Left ventricle myocardium inferior (tissue), 1 donor: ENCODE measurements at regions not wholly inside any gene's neighbourhood (a gene's known extent, or its start where the extent isn't known, plus 50 kb on each side); places are given as distances from the start of the nearest gene placed in this dataset.

Experiments used
- DNase-seq: peaks from one replicate; pipeline ENCODE4 v3.0.0-alpha.2; 2020
- H3K27ac ChIP-seq: fragments of 200-600 bp; replicated peaks from 2 replicates; pipeline ENCODE4 v1.8.0; 2021
- H3K27me3 ChIP-seq: fragments of 200-600 bp; 2 replicates; pipeline ENCODE4 v1.8.0; 2021; ENCODE audit warnings: low read depth
- H3K36me3 ChIP-seq: fragments of 200-600 bp; 2 replicates; pipeline ENCODE4 v1.8.0; 2021
- H3K4me1 ChIP-seq: fragments of 200-600 bp; 2 replicates; pipeline ENCODE4 v1.8.0; 2021
- H3K4me3 ChIP-seq: fragments of 200-600 bp; 2 replicates; pipeline ENCODE4 v1.8.0; 2021; ENCODE audit warnings: mild to moderate bottlenecking, moderate library complexity
- H3K9me3 ChIP-seq: fragments of 200-600 bp; replicated peaks from 2 replicates; pipeline ENCODE4 v1.8.0; 2021
- CTCF ChIP-seq: fragments of 200-600 bp; IDR thresholded peaks from 2 replicates; pipeline ENCODE4 v1.8.0; 2021; ENCODE audit warnings: antibody characterized with exemption, mild to moderate bottlenecking, borderline replicate concordance
- intact Hi-C: fragments of 100-400 bp; cut with micrococcal nuclease; formaldehyde crosslinking; loops from one replicate; pipeline ENCODE4 v1.11.0; 2022
- donor health status: DM: no; HTN: yes; CAD: no; lungs with severe emphysema.

GRCh38 chr21:17444828-17445227 is 68.0 kb upstream of the CXADR start:
- no peak overlapping the region for H3K27ac ChIP-seq
- no peak for TF ChIP-seq CTCF
- intact Hi-C loops, result no loop called here
- no peaks in the 10 kb centered on the region for H3K4me1 ChIP-seq
- H3K9me3 ChIP-seq, result no peaks in the 10 kb centered on the region
- H3K36me3 ChIP-seq, result no peaks in the 10 kb centered on the region
- peaks cover 3% of the 10 kb centered on the region for H3K27me3 ChIP-seq
- DNase-seq, result no peak
- no peak overlapping the region for H3K4me3 ChIP-seq

GRCh38 chr21:17446737-17447136 is 66.1 kb upstream of the CXADR start:
- H3K27ac ChIP-seq, result no peak overlapping the region
- no peak for DNase-seq
- H3K9me3 ChIP-seq, result no peaks in the 10 kb centered on the region
- H3K27me3 ChIP-seq, result no peaks in the 10 kb centered on the region
- intact Hi-C loops, result no loop called here
- H3K36me3 ChIP-seq, result no peaks in the 10 kb centered on the region
- H3K4me1 ChIP-seq, result peaks cover 6% of the 10 kb centered on the region
- no peak for TF ChIP-seq CTCF
- no peak overlapping the region for H3K4me3 ChIP-seq

GRCh38 chr21:17449701-17450100 is 63.1 kb upstream of the CXADR start:
- no peak for TF ChIP-seq CTCF
- Histone ChIP-seq H3K27me3 (no peaks in the 10 kb centered on the region), H3K4me1 (peaks cover 12% of the 10 kb centered on the region), H3K36me3 (no peaks in the 10 kb centered on the region), H3K4me3 (no peak overlapping the region), H3K9me3 (no peaks in the 10 kb centered on the region), H3K27ac (no peak overlapping the region)
- intact Hi-C loops, result no loop called here
- DNase-seq, result no peak

GRCh38 chr21:17451364-17451891 is 61.4 kb upstream of the CXADR start:
- intact Hi-C loops, result no loop called here

GRCh38 chr21:17454315-17455027 is 58.4 kb upstream of the CXADR start:
- peak; percentile 20 for DNase-seq
- Histone ChIP-seq H3K4me1 (peaks cover 12% of the 10 kb centered on the region), H3K27ac (no peak overlapping the region), H3K27me3 (no peaks in the 10 kb centered on the region), H3K9me3 (no peaks in the 10 kb centered on the region), H3K4me3 (no peak overlapping the region), H3K36me3 (no peaks in the 10 kb centered on the region)
- no peak for TF ChIP-seq CTCF
- intact Hi-C loops, result no loop called here

More at GRCh38 chr21:17451364-17451891, 61.4 kb upstream of the CXADR start:
- Histone ChIP-seq H3K27ac (no peak overlapping the region), H3K27me3 (no peaks in the 10 kb centered on the region), H3K9me3 (no peaks in the 10 kb centered on the region), H3K4me3 (no peak overlapping the region), H3K4me1 (peaks cover 12% of the 10 kb centered on the region), H3K36me3 (no peaks in the 10 kb centered on the region)
- TF ChIP-seq CTCF, result no peak
- no peak for DNase-seq
